ENCODE measurements at regions not wholly inside any gene's neighbourhood (a gene's known extent, or its start where the extent isn't known, plus 50 kb on each side); places are given as distances from the start of the nearest gene placed in this dataset.
"Not testable (repeated sequence)": the region's sequence is repeated elsewhere in the genome, so short reads cannot be mapped to it uniquely, and the experiment has no call there.

GRCh38 chr1:209172286-209172685, 411.2 kb upstream of the CAMK1G start:
- no peaks in the 10 kb centered on the region for H3K4me1 ChIP-seq (ENCODE audit: insufficient read depth, poor library complexity, severe bottlenecking)
- no peaks in the 10 kb centered on the region for H3K36me3 ChIP-seq (ENCODE audit: low read depth)
- DNase-seq (ENCODE audit: low spot score) (no peak), ATAC-seq (ENCODE audit: low read depth) (no peak)
- H3K27ac ChIP-seq (ENCODE audit: poor library complexity, severe bottlenecking): no peak overlapping the region
- H3K4me3 ChIP-seq (ENCODE audit: severe bottlenecking): no peak overlapping the region
- TF ChIP-seq CTCF (IDR thresholded peaks at IDR 0.05; ENCODE audit: poor library complexity, severe bottlenecking): no peak
- H3K27me3 ChIP-seq (ENCODE audit: insufficient read depth, poor library complexity, severe bottlenecking): no peaks in the 10 kb centered on the region
- no peaks in the 10 kb centered on the region for H3K9me3 ChIP-seq (ENCODE audit: severe bottlenecking)

GRCh38 chr1:209172792-209173542, 410.5 kb upstream of the CAMK1G start:
- H3K36me3 ChIP-seq (ENCODE audit: low read depth); H3K27me3 ChIP-seq (ENCODE audit: insufficient read depth, poor library complexity, severe bottlenecking); H3K27ac ChIP-seq (ENCODE audit: poor library complexity, severe bottlenecking); H3K9me3 ChIP-seq (ENCODE audit: severe bottlenecking); DNase-seq (ENCODE audit: low spot score); H3K4me3 ChIP-seq (ENCODE audit: severe bottlenecking); H3K4me1 ChIP-seq (ENCODE audit: insufficient read depth, poor library complexity, severe bottlenecking); ATAC-seq (ENCODE audit: low read depth): not testable (repeated sequence)

- H3K27ac ChIP-seq (ENCODE audit: poor library complexity, severe bottlenecking); H3K4me3 ChIP-seq (ENCODE audit: severe bottlenecking); H3K36me3 ChIP-seq (ENCODE audit: low read depth); H3K27me3 ChIP-seq (ENCODE audit: insufficient read depth, poor library complexity, severe bottlenecking); H3K4me1 ChIP-seq (ENCODE audit: insufficient read depth, poor library complexity, severe bottlenecking); H3K9me3 ChIP-seq (ENCODE audit: severe bottlenecking); ATAC-seq (ENCODE audit: low read depth); DNase-seq (ENCODE audit: low spot score): not testable (repeated sequence)
These were observed 409.7 kb upstream of the CAMK1G start for GRCh38 chr1:209173796-209174195.

GRCh38 chr1:209176866-209177430, 406.6 kb upstream of the CAMK1G start:
- Histone ChIP-seq H3K27me3 (ENCODE audit: insufficient read depth, poor library complexity, severe bottlenecking) (no peaks in the 10 kb centered on the region), H3K9me3 (ENCODE audit: severe bottlenecking) (no peaks in the 10 kb centered on the region), H3K36me3 (ENCODE audit: low read depth) (no peaks in the 10 kb centered on the region), H3K27ac (ENCODE audit: poor library complexity, severe bottlenecking) (no peak overlapping the region), H3K4me3 (ENCODE audit: severe bottlenecking) (no peak overlapping the region), H3K4me1 (ENCODE audit: insufficient read depth, poor library complexity, severe bottlenecking) (no peaks in the 10 kb centered on the region)
- no peak for TF ChIP-seq CTCF (IDR thresholded peaks at IDR 0.05; ENCODE audit: poor library complexity, severe bottlenecking)
- DNase-seq (ENCODE audit: low spot score) (no peak), ATAC-seq (ENCODE audit: low read depth) (no peak)

GRCh38 chr1:209183195-209183594, 400.3 kb upstream of the CAMK1G start:
- no peaks in the 10 kb centered on the region for H3K4me1 ChIP-seq (ENCODE audit: insufficient read depth, poor library complexity, severe bottlenecking)
- no peaks in the 10 kb centered on the region for H3K36me3 ChIP-seq (ENCODE audit: low read depth)
- no peak for TF ChIP-seq CTCF (IDR thresholded peaks at IDR 0.05; ENCODE audit: poor library complexity, severe bottlenecking)
- H3K27me3 ChIP-seq (ENCODE audit: insufficient read depth, poor library complexity, severe bottlenecking): no peaks in the 10 kb centered on the region
- ATAC-seq (ENCODE audit: low read depth): no peak
- no peak for DNase-seq (ENCODE audit: low spot score)
- H3K4me3 ChIP-seq (ENCODE audit: severe bottlenecking): no peak overlapping the region
- H3K27ac ChIP-seq (ENCODE audit: poor library complexity, severe bottlenecking): no peak overlapping the region
- no peaks in the 10 kb centered on the region for H3K9me3 ChIP-seq (ENCODE audit: severe bottlenecking)

- H3K27me3 ChIP-seq (ENCODE audit: insufficient read depth, poor library complexity, severe bottlenecking): no peaks in the 10 kb centered on the region
- no peaks in the 10 kb centered on the region for H3K4me1 ChIP-seq (ENCODE audit: insufficient read depth, poor library complexity, severe bottlenecking)
- TF ChIP-seq CTCF (IDR thresholded peaks at IDR 0.05; ENCODE audit: poor library complexity, severe bottlenecking): no peak
- no peaks in the 10 kb centered on the region for H3K36me3 ChIP-seq (ENCODE audit: low read depth)
- no peak overlapping the region for H3K27ac ChIP-seq (ENCODE audit: poor library complexity, severe bottlenecking)
- no peak overlapping the region for H3K4me3 ChIP-seq (ENCODE audit: severe bottlenecking)
- H3K9me3 ChIP-seq (ENCODE audit: severe bottlenecking): no peaks in the 10 kb centered on the region
- ATAC-seq (ENCODE audit: low read depth) (no peak), DNase-seq (ENCODE audit: low spot score) (no peak)
These were observed 395.9 kb upstream of the CAMK1G start for GRCh38 chr1:209187589-209187988.

All from RWPE2 (cell line).